HG03060 (cell line): ENCODE measurements at regions not wholly inside any gene's neighbourhood (a gene's known extent, or its start where the extent isn't known, plus 50 kb on each side); places are given as distances from the start of the nearest gene placed in this dataset.
A peak's percentile ranks its signal among the peaks of the same experiment; 100 is the strongest.
"Not testable (repeated sequence)": the region's sequence is repeated elsewhere in the genome, so short reads cannot be mapped to it uniquely, and the experiment has no call there.

Experiments
- ATAC-seq: cut with Tn5 transposase; IDR thresholded peaks from one replicate; pipeline ENCODE4 v1.9.1; 2021; ENCODE audit warnings: low read depth, moderate number of reproducible peaks; ENCODE audit not compliant: unreplicated experiment

GRCh38 chrX:125651426-125651825, 331.8 kb downstream of the TEX13C start:
- ATAC-seq = no peak

- no peak for ATAC-seq
Measured at GRCh38 chrX:125654501-125654900, 334.8 kb downstream of the TEX13C start.

- ATAC-seq = no peak
Measured at GRCh38 chrX:125673758-125674157, 354.1 kb downstream of the TEX13C start.

GRCh38 chrX:125678258-125678657, 358.6 kb downstream of the TEX13C start:
- no peak for ATAC-seq

- ATAC-seq = no peak
Measured at GRCh38 chrX:125680366-125680765, 360.7 kb downstream of the TEX13C start.

- ATAC-seq = peak; percentile 30
Measured at GRCh38 chrX:125681058-125681457, 361.4 kb downstream of the TEX13C start.

GRCh38 chrX:125681507-125681906, 361.8 kb downstream of the TEX13C start:
- ATAC-seq = peak; percentile 82

- ATAC-seq = not testable (repeated sequence)
Measured at GRCh38 chrX:125690522-125690921, 370.9 kb downstream of the TEX13C start.

- no peak for ATAC-seq
Measured at GRCh38 chrX:125694171-125694570, 374.5 kb downstream of the TEX13C start.

- ATAC-seq = no peak
Measured at GRCh38 chrX:125709074-125709473, 389.4 kb downstream of the TEX13C start.

- ATAC-seq = no peak
Measured at GRCh38 chrX:125709532-125709931, 389.9 kb downstream of the TEX13C start.

GRCh38 chrX:125710403-125711062, 390.9 kb downstream of the TEX13C start:
- ATAC-seq = no peak

- no peak for ATAC-seq
Measured at GRCh38 chrX:125711103-125711502, 391.4 kb downstream of the TEX13C start.

GRCh38 chrX:125713633-125714032, 394.0 kb downstream of the TEX13C start:
- ATAC-seq = no peak

- no peak for ATAC-seq
Measured at GRCh38 chrX:125727117-125727516, 407.4 kb downstream of the TEX13C start.

- no peak for ATAC-seq
Measured at GRCh38 chrX:125736008-125736729, 416.5 kb downstream of the TEX13C start.

GRCh38 chrX:125742811-125743210, 423.1 kb downstream of the TEX13C start:
- no peak for ATAC-seq

GRCh38 chrX:125744914-125745313, 421.2 kb downstream of the DCAF12L2 start:
- no peak for ATAC-seq

- ATAC-seq = no peak
Measured at GRCh38 chrX:125757794-125758564, 408.1 kb downstream of the DCAF12L2 start.

- no peak for ATAC-seq
Measured at GRCh38 chrX:125758819-125759218, 407.3 kb downstream of the DCAF12L2 start.

- ATAC-seq = no peak
Measured at GRCh38 chrX:125762954-125763353, 403.1 kb downstream of the DCAF12L2 start.
